GM12892 (cell line): ENCODE measurements at regions not wholly inside any gene's neighbourhood (a gene's known extent, or its start where the extent isn't known, plus 50 kb on each side); places are given as distances from the start of the nearest gene placed in this dataset.
"Not testable (repeated sequence)": the region's sequence is repeated elsewhere in the genome, so short reads cannot be mapped to it uniquely, and the experiment has no call there.

Source experiments
- DNase-seq: peaks from one replicate; pipeline ENCODE4 v3.0.0; 2011; ENCODE audit not compliant: insufficient read length
- FAIRE-seq: peaks from 2 replicates; lab custom pipeline; 2011; peaks lifted over from hg19 to GRCh38; lab: Jason Lieb, UNC
- POLR2A ChIP-seq: IDR thresholded peaks from 2 replicates; pipeline ENCODE4 v1.6.1; 2011; ENCODE audit warnings: low read depth, low read length, control low read depth
- POLR2AphosphoS5 ChIP-seq: IDR thresholded peaks from 2 replicates; pipeline ENCODE4 v1.6.1; 2011; ENCODE audit warnings: low read depth, low read length, control low read depth
- TAF1 ChIP-seq: IDR thresholded peaks from 2 replicates; pipeline ENCODE4 v1.6.1; 2011; ENCODE audit warnings: low read depth, mild to moderate bottlenecking, control low read depth, low read length, borderline replicate concordance

GRCh38 chr2:13779996-13780395 is 852.5 kb upstream of the LRATD1 start:
- FAIRE-seq, result no peak
- DNase-seq, result no peak
- TF ChIP-seq POLR2AphosphoS5 (no peak), POLR2A (no peak), TAF1 (no peak)

GRCh38 chr2:13791019-13791547 is 841.4 kb upstream of the LRATD1 start:
- TF ChIP-seq POLR2A (no peak), TAF1 (no peak), POLR2AphosphoS5 (no peak)
- no peak for DNase-seq
- FAIRE-seq, result no peak

- FAIRE-seq, result no peak
- TF ChIP-seq TAF1 (no peak), POLR2A (no peak), POLR2AphosphoS5 (no peak)
Measured at GRCh38 chr2:13806539-13806938, 826.0 kb upstream of the LRATD1 start.

GRCh38 chr2:13813236-13813635 is 819.3 kb upstream of the LRATD1 start:
- no peak for FAIRE-seq
- DNase-seq, result no peak
- TF ChIP-seq TAF1 (no peak), POLR2AphosphoS5 (no peak), POLR2A (no peak)

More at GRCh38 chr2:13806539-13806938, 826.0 kb upstream of the LRATD1 start:
- DNase-seq, result no peak

- FAIRE-seq, result no peak
- no peak for DNase-seq
- TF ChIP-seq TAF1 (no peak), POLR2AphosphoS5 (no peak), POLR2A (no peak)
Measured at GRCh38 chr2:13818002-13818401, 814.5 kb upstream of the LRATD1 start.

- no peak for TF ChIP-seq POLR2A
- TF ChIP-seq POLR2AphosphoS5, result no peak
- TF ChIP-seq TAF1, result no peak
- no peak for DNase-seq
- FAIRE-seq, result no peak
Measured at GRCh38 chr2:13819896-13820295, 812.6 kb upstream of the LRATD1 start.

- no peak for FAIRE-seq
- no peak for TF ChIP-seq TAF1
- TF ChIP-seq POLR2AphosphoS5, result no peak
- no peak for TF ChIP-seq POLR2A
- no peak for DNase-seq
Measured at GRCh38 chr2:13821255-13821880, 811.1 kb upstream of the LRATD1 start.

GRCh38 chr2:13822365-13822764 is 810.2 kb upstream of the LRATD1 start:
- TF ChIP-seq POLR2AphosphoS5 (no peak), POLR2A (no peak), TAF1 (no peak)
- no peak for DNase-seq
- no peak for FAIRE-seq

GRCh38 chr2:13826314-13826853 is 806.1 kb upstream of the LRATD1 start:
- TF ChIP-seq POLR2AphosphoS5 (no peak), POLR2A (no peak), TAF1 (no peak)
- DNase-seq, result no peak
- FAIRE-seq, result no peak

- FAIRE-seq (no peak), DNase-seq (no peak)
- TF ChIP-seq POLR2A, result no peak
- TF ChIP-seq TAF1, result no peak
Measured at GRCh38 chr2:13858626-13859025, 773.9 kb upstream of the LRATD1 start.

- FAIRE-seq, DNase-seq: not testable (repeated sequence)
Measured at GRCh38 chr2:13868275-13868674, 764.2 kb upstream of the LRATD1 start.

GRCh38 chr2:13876491-13877037 is 756.0 kb upstream of the LRATD1 start:
- FAIRE-seq (no peak), DNase-seq (no peak)
- TF ChIP-seq TAF1, result no peak
- no peak for TF ChIP-seq POLR2AphosphoS5
- TF ChIP-seq POLR2A, result no peak

GRCh38 chr2:13877571-13877970 is 754.9 kb upstream of the LRATD1 start:
- DNase-seq (no peak), FAIRE-seq (no peak)
- no peak for TF ChIP-seq POLR2AphosphoS5
- TF ChIP-seq TAF1, result no peak
- no peak for TF ChIP-seq POLR2A
